ENCODE measurements at regions not wholly inside any gene's neighbourhood (a gene's known extent, or its start where the extent isn't known, plus 50 kb on each side); places are given as distances from the start of the nearest gene placed in this dataset.

DNA sequence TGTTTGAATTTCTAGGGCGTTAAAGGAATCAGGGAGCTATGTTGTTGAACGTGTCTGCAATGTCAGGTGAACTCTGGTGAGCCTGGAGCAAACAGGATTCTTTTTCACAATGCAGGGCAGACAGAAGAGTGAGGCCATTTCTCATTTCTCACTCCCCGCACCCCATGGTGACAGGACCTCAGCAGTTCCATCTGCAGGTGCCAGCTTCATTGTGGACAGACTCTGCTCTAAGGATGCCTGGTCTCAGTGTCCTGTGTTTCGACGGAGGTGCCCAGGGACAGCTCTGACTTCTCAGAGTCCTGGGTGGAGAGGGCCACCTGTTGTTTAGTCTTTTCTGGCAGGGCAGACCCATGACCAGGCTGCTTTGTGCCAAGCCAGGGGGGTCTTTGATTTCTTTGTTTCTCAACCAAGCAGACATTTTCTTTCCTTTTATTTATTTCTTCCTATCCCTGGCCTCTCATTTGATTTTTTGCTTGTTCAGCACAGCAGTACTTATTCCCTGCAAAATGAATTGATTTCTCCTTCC lies 201.5 kb downstream of the RNF144A start:
- no peak for DNase-seq (ENCODE audit: low read depth, low spot score)
- Histone ChIP-seq H3K9me2 (ENCODE audit: insufficient read depth) (no peaks in the 10 kb centered on the region), H3K4me1 (ENCODE audit: control insufficient read depth in 1 of 2, insufficient read depth in 2 of 2, low read length in 2 of 2) (peaks cover 0 to 4% of the 10 kb centered on the region in 2 experiments; a peak in 2 of 4 replicates), H3K9ac (ENCODE audit: low read length) (no peak overlapping the region), H3K4me2 (ENCODE audit: low read length) (no peak overlapping the region), H3K36me3 (ENCODE audit: control insufficient read depth in 1 of 2, insufficient read depth in 2 of 2, low read length in 2 of 2) (no peaks in the 10 kb centered on the region), H3K4me3 (replicated peaks in 1 of 2; ENCODE audit: low read depth in 1 of 2, low read length in 2 of 2) (no peak overlapping the region), H3K9me3 (ENCODE audit: control insufficient read depth in 1 of 2, insufficient read depth in 1 of 2, low read depth in 1 of 2, low read length in 2 of 2) (no peaks in the 10 kb centered on the region), H3K27ac (ENCODE audit: low read depth, low read length) (no peak overlapping the region), H2AFZ (ENCODE audit: low read depth, low read length, poor library complexity, severe bottlenecking) (no peak overlapping the region), H4K20me1 (ENCODE audit: insufficient read depth) (no peaks in the 10 kb centered on the region), H3K27me3 (ENCODE audit: insufficient read depth, low read length) (peaks cover 7% of the 10 kb centered on the region; the same call in 1 of the 2 replicates), H3K79me2 (ENCODE audit: insufficient read depth, low read length) (no peaks in the 10 kb centered on the region)
- peak; percentile 20; the same call in 1 of the 2 replicates for ATAC-seq
- BruUV-seq (replicated peaks) = no TSS peak
- RAD21 ChIA-PET (ENCODE audit: low non-redundant PET in 1 of 2, low total read pairs in 2 of 2, uncharacterized antibody in 2 of 2, unreplicated experiment in 2 of 2) = no interaction called here
- POLR2A ChIA-PET = no interaction called here
- CTCF ChIA-PET = no interaction called here
- intact Hi-C loops (cut with micrococcal nuclease) = loop anchor here (1.0 to 5.0 kb wide), 3 partner anchors 308 to 1569 kb away; no protein-coding TSS in a partner anchor
- TF ChIP-seq YY1 (IDR thresholded peaks at IDR 0.05; ENCODE audit: extremely low read depth, insufficient replicate concordance, low read depth, low read length) (no peak), CEBPB (IDR thresholded peaks at IDR 0.05; ENCODE audit: low read depth) (no peak), EZH2phosphoT487 (IDR thresholded peaks at IDR 0.05; ENCODE audit: borderline replicate concordance) (no peak), EZH2 (IDR thresholded peaks at IDR 0.05) (no peak), CTCF (IDR thresholded peaks at IDR 0.05 in 2 of 3, conservative IDR thresholded peaks at IDR 0.05 in 1 of 3; ENCODE audit: borderline replicate concordance in 1 of 3, insufficient read depth in 1 of 3, low read depth in 2 of 3, low read length in 2 of 3) (no peak), POLR2A (IDR thresholded peaks at IDR 0.05; ENCODE audit: borderline replicate concordance, extremely low read depth, insufficient read depth, insufficient read length) (no peak), JUND (IDR thresholded peaks at IDR 0.05) (no peak), ZFX (IDR thresholded peaks at IDR 0.05) (no peak)
- TF ChIP-seq, protein P1, sequence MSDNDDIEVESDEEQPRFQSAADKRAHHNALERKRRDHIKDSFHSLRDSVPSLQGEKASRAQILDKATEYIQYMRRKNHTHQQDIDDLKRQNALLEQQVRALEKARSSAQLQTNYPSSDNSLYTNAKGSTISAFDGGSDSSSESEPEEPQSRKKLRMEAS (IDR thresholded peaks at IDR 0.05) = no peak
- TF ChIP-seq, protein P2, sequence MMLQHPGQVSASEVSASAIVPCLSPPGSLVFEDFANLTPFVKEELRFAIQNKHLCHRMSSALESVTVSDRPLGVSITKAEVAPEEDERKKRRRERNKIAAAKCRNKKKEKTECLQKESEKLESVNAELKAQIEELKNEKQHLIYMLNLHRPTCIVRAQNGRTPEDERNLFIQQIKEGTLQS (IDR thresholded peaks at IDR 0.05) = no peak
